ENCODE measurements at regions not wholly inside any gene's neighbourhood (a gene's known extent, or its start where the extent isn't known, plus 50 kb on each side); places are given as distances from the start of the nearest gene placed in this dataset.

DNA sequence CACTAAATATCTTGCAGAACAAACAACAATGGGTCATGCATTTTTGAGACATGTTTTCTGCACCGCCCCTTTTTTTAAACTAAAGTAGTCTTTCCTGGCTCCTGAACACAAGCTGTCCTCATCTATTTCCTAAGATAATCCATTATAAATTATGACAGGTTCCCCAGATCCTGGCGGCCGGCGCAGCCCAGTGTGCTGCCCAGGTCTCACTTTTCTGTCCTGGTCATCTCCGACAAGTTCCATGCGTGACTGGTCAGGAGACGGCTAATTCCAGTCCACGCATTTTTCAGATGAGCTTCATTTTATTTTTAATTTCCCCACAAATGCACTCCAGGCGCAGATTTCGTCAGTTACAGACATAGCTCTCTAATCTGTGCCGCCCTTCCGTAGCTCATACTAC lies 92.9 kb upstream of the EGFLAM start:
- H3K4me3 ChIP-seq (replicated peaks in 1 of 2; ENCODE audit: low read depth in 1 of 2, low read length in 2 of 2): no peak overlapping the region
- ATAC-seq (no peak), DNase-seq (ENCODE audit: low read depth, low spot score) (no peak)
- BruUV-seq (replicated peaks): no TSS peak
- ChIA-PET CTCF (no interaction called here), RAD21 (ENCODE audit: low non-redundant PET in 1 of 2, low total read pairs in 2 of 2, uncharacterized antibody in 2 of 2, unreplicated experiment in 2 of 2) (no interaction called here), POLR2A (no interaction called here)
- H3K9me3 ChIP-seq (ENCODE audit: control insufficient read depth in 1 of 2, insufficient read depth in 1 of 2, low read depth in 1 of 2, low read length in 2 of 2): no peaks in the 10 kb centered on the region
- no peaks in the 10 kb centered on the region for H3K9me2 ChIP-seq (ENCODE audit: insufficient read depth)
- intact Hi-C loops (cut with micrococcal nuclease): no loop called here
- H3K4me1 ChIP-seq (ENCODE audit: control insufficient read depth in 1 of 2, insufficient read depth in 2 of 2, low read length in 2 of 2): no peaks in the 10 kb centered on the region
- no peaks in the 10 kb centered on the region for H3K36me3 ChIP-seq (ENCODE audit: control insufficient read depth in 1 of 2, insufficient read depth in 2 of 2, low read length in 2 of 2)
- H4K20me1 ChIP-seq (ENCODE audit: insufficient read depth): no peaks in the 10 kb centered on the region
- H3K27ac ChIP-seq (ENCODE audit: low read depth, low read length): no peak overlapping the region
- no peak overlapping the region for H2AFZ ChIP-seq (ENCODE audit: low read depth, low read length, poor library complexity, severe bottlenecking)
- H3K4me2 ChIP-seq (ENCODE audit: low read length): no peak overlapping the region
- H3K79me2 ChIP-seq (ENCODE audit: insufficient read depth, low read length): no peaks in the 10 kb centered on the region
- peaks cover 28% of the 10 kb centered on the region for H3K27me3 ChIP-seq (ENCODE audit: insufficient read depth, low read length)
- H3K9ac ChIP-seq (ENCODE audit: low read length): no peak overlapping the region
- TF ChIP-seq CTCF (IDR thresholded peaks at IDR 0.05 in 2 of 3, conservative IDR thresholded peaks at IDR 0.05 in 1 of 3; ENCODE audit: borderline replicate concordance in 1 of 3, insufficient read depth in 1 of 3, low read depth in 2 of 3, low read length in 2 of 3) (no peak), EZH2phosphoT487 (IDR thresholded peaks at IDR 0.05; ENCODE audit: borderline replicate concordance) (no peak), JUND (IDR thresholded peaks at IDR 0.05) (no peak), ELF1 (IDR thresholded peaks at IDR 0.05; ENCODE audit: borderline replicate concordance, low read depth) (no peak), SP1 (IDR thresholded peaks at IDR 0.05; ENCODE audit: low read depth) (no peak), REST (IDR thresholded peaks at IDR 0.05; ENCODE audit: low read depth) (no peak), POLR2A (IDR thresholded peaks at IDR 0.05; ENCODE audit: borderline replicate concordance, extremely low read depth, insufficient read depth, insufficient read length) (no peak)
